ENCODE measurements at regions not wholly inside any gene's neighbourhood (a gene's known extent, or its start where the extent isn't known, plus 50 kb on each side); places are given as distances from the start of the nearest gene placed in this dataset.

- Histone ChIP-seq H3K4me3 (no peak overlapping the region), H3K9me3 (no peaks in the 10 kb centered on the region), H3K27me3 (no peaks in the 10 kb centered on the region), H3K36me3 (ENCODE audit: low read depth, missing control alignments) (no peaks in the 10 kb centered on the region), H3K27ac (no peak overlapping the region), H3K4me1 (no peaks in the 10 kb centered on the region)
- intact Hi-C loops (cut with DNase I; ENCODE audit: low total_unique reads) = no loop called here
- WGBS, 2 donors = 69 to 84% methylated on average over 3 of the region's 3 CpGs
- DNase-seq = no peak
- TF ChIP-seq POLR2A (IDR thresholded peaks at IDR 0.05) = no peak
- no peak for TF ChIP-seq CTCF (IDR thresholded peaks at IDR 0.05)
Observed at GRCh38 chr7:22660732-22661131, 66.3 kb upstream of the IL6 start.

GRCh38 chr7:22660293-22660692, 66.7 kb upstream of the IL6 start:
- intact Hi-C loops (cut with DNase I; ENCODE audit: low total_unique reads) = no loop called here

GRCh38 chr7:22659741-22660140, 67.3 kb upstream of the IL6 start:
- Histone ChIP-seq H3K9me3 (no peaks in the 10 kb centered on the region), H3K27ac (no peak overlapping the region), H3K36me3 (ENCODE audit: low read depth, missing control alignments) (no peaks in the 10 kb centered on the region), H3K4me1 (no peaks in the 10 kb centered on the region), H3K27me3 (no peaks in the 10 kb centered on the region), H3K4me3 (no peak overlapping the region)
- WGBS, 2 donors = 83 to 87% methylated on average over 6 of the region's 6 CpGs
- no peak for DNase-seq
- intact Hi-C loops (cut with DNase I; ENCODE audit: low total_unique reads) = no loop called here
- no peak for TF ChIP-seq POLR2A (IDR thresholded peaks at IDR 0.05)
- TF ChIP-seq CTCF (IDR thresholded peaks at IDR 0.05) = no peak

More at GRCh38 chr7:22660293-22660692, 66.7 kb upstream of the IL6 start:
- Histone ChIP-seq H3K36me3 (ENCODE audit: low read depth, missing control alignments) (no peaks in the 10 kb centered on the region), H3K27me3 (no peaks in the 10 kb centered on the region), H3K27ac (no peak overlapping the region), H3K4me3 (no peak overlapping the region), H3K4me1 (no peaks in the 10 kb centered on the region), H3K9me3 (no peaks in the 10 kb centered on the region)
- 96 to 100% methylated on average over 1 of the region's 1 CpG for WGBS, 2 donors
- TF ChIP-seq CTCF (IDR thresholded peaks at IDR 0.05) = no peak
- TF ChIP-seq POLR2A (IDR thresholded peaks at IDR 0.05) = no peak
- no peak for DNase-seq

GRCh38 chr7:22658031-22658430, 69.0 kb upstream of the IL6 start:
- Histone ChIP-seq H3K4me3 (no peak overlapping the region), H3K27me3 (no peaks in the 10 kb centered on the region), H3K36me3 (ENCODE audit: low read depth, missing control alignments) (no peaks in the 10 kb centered on the region), H3K9me3 (no peaks in the 10 kb centered on the region), H3K4me1 (no peaks in the 10 kb centered on the region), H3K27ac (no peak overlapping the region)
- DNase-seq = no peak
- intact Hi-C loops (cut with DNase I; ENCODE audit: low total_unique reads) = no loop called here
- TF ChIP-seq POLR2A (IDR thresholded peaks at IDR 0.05) (no peak), CTCF (IDR thresholded peaks at IDR 0.05) (no peak)
- WGBS, 2 donors = 84 to 92% methylated on average over 3 of the region's 3 CpGs

GRCh38 chr7:22657479-22657878, 69.5 kb upstream of the IL6 start:
- H3K9me3 ChIP-seq = no peaks in the 10 kb centered on the region
- no peak for TF ChIP-seq POLR2A (IDR thresholded peaks at IDR 0.05)
- no peak for TF ChIP-seq CTCF (IDR thresholded peaks at IDR 0.05)
- no peak for DNase-seq
- 67 to 88% methylated on average over 1 of the region's 1 CpG for WGBS, 2 donors
- intact Hi-C loops (cut with DNase I; ENCODE audit: low total_unique reads) = no loop called here
- H3K27ac ChIP-seq = no peak overlapping the region
- H3K36me3 ChIP-seq (ENCODE audit: low read depth, missing control alignments) = no peaks in the 10 kb centered on the region
- no peaks in the 10 kb centered on the region for H3K27me3 ChIP-seq
- no peaks in the 10 kb centered on the region for H3K4me1 ChIP-seq
- H3K4me3 ChIP-seq = no peak overlapping the region
